IgD-negative memory B cell (primary cell): ENCODE measurements at regions not wholly inside any gene's neighbourhood (a gene's known extent, or its start where the extent isn't known, plus 50 kb on each side); places are given as distances from the start of the nearest gene placed in this dataset.

Source experiments
- H3K27ac Mint-ChIP-seq, 3 donors: one replicate each; pipeline ENCODE4 v1.8.0; 2020 to 2022; ENCODE audit warnings: mild to moderate bottlenecking in 3 of 3, mixed read lengths in 3 of 3, moderate library complexity in 1 of 3
- H3K27me3 Mint-ChIP-seq: one replicate; pipeline ENCODE4 v1.8.0; 2021; ENCODE audit warnings: mixed read lengths
- H3K36me3 Mint-ChIP-seq: one replicate; pipeline ENCODE4 v1.8.0; 2020; ENCODE audit warnings: mild to moderate bottlenecking, mixed read lengths
- H3K4me1 Mint-ChIP-seq, 3 donors: one replicate each; pipeline ENCODE4 v1.8.0; 2020 to 2022; ENCODE audit warnings: mixed read lengths in 3 of 3, mild to moderate bottlenecking in 1 of 3
- H3K4me3 Mint-ChIP-seq, 4 donors: one replicate each; pipeline ENCODE4 v1.8.0; 2020 to 2022; ENCODE audit warnings: mild to moderate bottlenecking in 4 of 4, mixed read lengths in 4 of 4, moderate library complexity in 3 of 4
- H3K9me3 Mint-ChIP-seq, 3 donors: one replicate each; pipeline ENCODE4 v1.8.0; 2020 to 2021; ENCODE audit warnings: mixed read lengths in 3 of 3, mild to moderate bottlenecking in 1 of 3

GRCh38 chr11:42301777-42302176, 842.3 kb upstream of the LRRC4C start:
- H3K4me1 Mint-ChIP-seq, result peaks cover 0 to 2% (median 0%) of the 10 kb centered on the region in 3 donors
- no peak overlapping the region for H3K27ac Mint-ChIP-seq
- H3K4me3 Mint-ChIP-seq, result no peak overlapping the region
- peaks cover 2 to 14% (median 4%) of the 10 kb centered on the region in 3 donors for H3K9me3 Mint-ChIP-seq
- no peaks in the 10 kb centered on the region for H3K27me3 Mint-ChIP-seq
- H3K36me3 Mint-ChIP-seq, result no peaks in the 10 kb centered on the region

GRCh38 chr11:42311514-42311913, 852.1 kb upstream of the LRRC4C start:
- Mint-ChIP-seq H3K4me1 (peaks cover 0 to 1% (median 0%) of the 10 kb centered on the region in 3 donors), H3K4me3 (no peak overlapping the region), H3K27ac (no peak overlapping the region), H3K36me3 (no peaks in the 10 kb centered on the region), H3K9me3 (peaks cover 0 to 8% (median 4%) of the 10 kb centered on the region in 3 donors), H3K27me3 (no peaks in the 10 kb centered on the region)

- H3K27me3 Mint-ChIP-seq, result no peaks in the 10 kb centered on the region
- no peak overlapping the region for H3K4me3 Mint-ChIP-seq
- H3K27ac Mint-ChIP-seq, result no peak overlapping the region
- peaks cover 0 to 1% (median 0%) of the 10 kb centered on the region in 3 donors for H3K4me1 Mint-ChIP-seq
- H3K9me3 Mint-ChIP-seq, result peaks cover 0 to 8% (median 4%) of the 10 kb centered on the region in 3 donors
- H3K36me3 Mint-ChIP-seq, result no peaks in the 10 kb centered on the region
Observed at GRCh38 chr11:42311944-42312343, 852.5 kb upstream of the LRRC4C start.

- H3K4me3 Mint-ChIP-seq, result no peak overlapping the region
Observed at GRCh38 chr11:42315267-42315666, 855.8 kb upstream of the LRRC4C start.

GRCh38 chr11:42315846-42316245, 856.4 kb upstream of the LRRC4C start:
- Mint-ChIP-seq H3K27ac (no peak overlapping the region), H3K36me3 (no peaks in the 10 kb centered on the region), H3K9me3 (peaks cover 0 to 6% (median 4%) of the 10 kb centered on the region in 3 donors), H3K4me1 (peaks cover 0 to 1% (median 0%) of the 10 kb centered on the region in 3 donors), H3K4me3 (no peak overlapping the region), H3K27me3 (no peaks in the 10 kb centered on the region)

More at GRCh38 chr11:42315267-42315666, 855.8 kb upstream of the LRRC4C start:
- Mint-ChIP-seq H3K4me1 (peaks cover 0 to 1% (median 0%) of the 10 kb centered on the region in 3 donors), H3K9me3 (peaks cover 0 to 6% (median 4%) of the 10 kb centered on the region in 3 donors), H3K27me3 (no peaks in the 10 kb centered on the region), H3K27ac (no peak overlapping the region), H3K36me3 (no peaks in the 10 kb centered on the region)

- H3K9me3 Mint-ChIP-seq, result peaks cover 0 to 14% (median 2%) of the 10 kb centered on the region in 3 donors
- no peaks in the 10 kb centered on the region for H3K36me3 Mint-ChIP-seq
- no peak overlapping the region for H3K27ac Mint-ChIP-seq
- no peak overlapping the region for H3K4me3 Mint-ChIP-seq
- no peaks in the 10 kb centered on the region for H3K4me1 Mint-ChIP-seq
- no peaks in the 10 kb centered on the region for H3K27me3 Mint-ChIP-seq
Observed at GRCh38 chr11:42319921-42320320, 860.5 kb upstream of the LRRC4C start.

GRCh38 chr11:42329929-42330565, 870.6 kb upstream of the LRRC4C start:
- Mint-ChIP-seq H3K36me3 (no peaks in the 10 kb centered on the region), H3K9me3 (peaks cover 4 to 7% (median 5%) of the 10 kb centered on the region in 3 donors), H3K27me3 (no peaks in the 10 kb centered on the region), H3K27ac (no peak overlapping the region), H3K4me3 (no peak overlapping the region), H3K4me1 (no peaks in the 10 kb centered on the region)

- no peaks in the 10 kb centered on the region for H3K4me1 Mint-ChIP-seq
- H3K9me3 Mint-ChIP-seq, result peaks cover 0 to 5% (median 0%) of the 10 kb centered on the region in 3 donors
- H3K4me3 Mint-ChIP-seq, result no peak overlapping the region
- no peak overlapping the region for H3K27ac Mint-ChIP-seq
- no peaks in the 10 kb centered on the region for H3K36me3 Mint-ChIP-seq
- H3K27me3 Mint-ChIP-seq, result no peaks in the 10 kb centered on the region
Observed at GRCh38 chr11:42337786-42338455, 878.5 kb upstream of the LRRC4C start.

- Mint-ChIP-seq H3K27ac (no peak overlapping the region), H3K4me3 (no peak overlapping the region), H3K9me3 (peaks cover 0 to 4% (median 3%) of the 10 kb centered on the region in 3 donors), H3K4me1 (no peaks in the 10 kb centered on the region), H3K27me3 (no peaks in the 10 kb centered on the region), H3K36me3 (no peaks in the 10 kb centered on the region)
Observed at GRCh38 chr11:42344204-42344792, 884.8 kb upstream of the LRRC4C start.

- Mint-ChIP-seq H3K27ac (no peak overlapping the region), H3K4me1 (no peaks in the 10 kb centered on the region), H3K27me3 (no peaks in the 10 kb centered on the region), H3K9me3 (peaks cover 0 to 4% (median 0%) of the 10 kb centered on the region in 3 donors), H3K36me3 (no peaks in the 10 kb centered on the region), H3K4me3 (no peak overlapping the region)
Observed at GRCh38 chr11:42345933-42346332, 886.5 kb upstream of the LRRC4C start.

GRCh38 chr11:42363701-42364100, 904.2 kb upstream of the LRRC4C start:
- H3K4me3 Mint-ChIP-seq, result no peak overlapping the region
- H3K36me3 Mint-ChIP-seq, result no peaks in the 10 kb centered on the region
- H3K4me1 Mint-ChIP-seq, result peaks cover 0 to 3% (median 0%) of the 10 kb centered on the region in 3 donors
- H3K27me3 Mint-ChIP-seq, result no peaks in the 10 kb centered on the region
- peaks cover 2 to 17% (median 13%) of the 10 kb centered on the region in 3 donors for H3K9me3 Mint-ChIP-seq
- no peak overlapping the region for H3K27ac Mint-ChIP-seq

GRCh38 chr11:42390116-42390515, 921.7 kb upstream of the API5 start:
- Mint-ChIP-seq H3K27me3 (no peaks in the 10 kb centered on the region), H3K4me3 (no peak overlapping the region), H3K4me1 (no peaks in the 10 kb centered on the region), H3K27ac (no peak overlapping the region), H3K9me3 (peaks cover 0 to 11% (median 4%) of the 10 kb centered on the region in 3 donors), H3K36me3 (no peaks in the 10 kb centered on the region)

GRCh38 chr11:42397483-42397882, 914.3 kb upstream of the API5 start:
- Mint-ChIP-seq H3K4me1 (no peaks in the 10 kb centered on the region), H3K4me3 (no peak overlapping the region), H3K27me3 (no peaks in the 10 kb centered on the region), H3K27ac (no peak overlapping the region), H3K36me3 (no peaks in the 10 kb centered on the region), H3K9me3 (peaks cover 0 to 3% (median 0%) of the 10 kb centered on the region in 3 donors)

GRCh38 chr11:42407341-42407740, 904.5 kb upstream of the API5 start:
- Mint-ChIP-seq H3K27me3 (no peaks in the 10 kb centered on the region), H3K4me3 (no peak overlapping the region), H3K4me1 (peaks cover 0 to 3% (median 0%) of the 10 kb centered on the region in 3 donors), H3K36me3 (no peaks in the 10 kb centered on the region), H3K9me3 (peaks cover 0 to 9% (median 2%) of the 10 kb centered on the region in 3 donors), H3K27ac (no peak overlapping the region)

- Mint-ChIP-seq H3K36me3 (no peaks in the 10 kb centered on the region), H3K4me1 (peaks cover 0 to 3% (median 0%) of the 10 kb centered on the region in 3 donors), H3K27ac (no peak overlapping the region), H3K27me3 (no peaks in the 10 kb centered on the region), H3K9me3 (peaks cover 0 to 2% (median under 1%) of the 10 kb centered on the region in 3 donors), H3K4me3 (no peak overlapping the region)
Observed at GRCh38 chr11:42410251-42410955, 901.4 kb upstream of the API5 start.
